Inflammatory macrophage treated with lipopolysaccharide for 1 hour (primary cell): ENCODE measurements at regions not wholly inside any gene's neighbourhood (a gene's known extent, or its start where the extent isn't known, plus 50 kb on each side); places are given as distances from the start of the nearest gene placed in this dataset.

Experiments used
- DNase-seq, 2 donors: peaks; one replicate each; pipeline ENCODE4 v3.0.0-alpha.2; 2020 to 2022

- DNase-seq: no peak
Observed at GRCh38 chr12:34292736-34293625, 270.7 kb downstream of the ALG10 start.

GRCh38 chr12:34294137-34294536 is 271.8 kb downstream of the ALG10 start:
- DNase-seq: no peak

GRCh38 chr12:34294671-34295365 is 272.5 kb downstream of the ALG10 start:
- DNase-seq: no peak

GRCh38 chr12:34295366-34296142 is 273.3 kb downstream of the ALG10 start:
- DNase-seq: no peak

GRCh38 chr12:34296143-34297041 is 274.1 kb downstream of the ALG10 start:
- DNase-seq: no peak

- DNase-seq: no peak
Observed at GRCh38 chr12:34297126-34297789, 275.0 kb downstream of the ALG10 start.

- no peak for DNase-seq
Observed at GRCh38 chr12:34297790-34298164, 275.5 kb downstream of the ALG10 start.

GRCh38 chr12:34298176-34298970 is 276.1 kb downstream of the ALG10 start:
- DNase-seq: no peak

- no peak for DNase-seq
Observed at GRCh38 chr12:34298971-34299801, 276.9 kb downstream of the ALG10 start.

GRCh38 chr12:34299802-34300193 is 277.5 kb downstream of the ALG10 start:
- DNase-seq: no peak

GRCh38 chr12:34300376-34301250 is 278.3 kb downstream of the ALG10 start:
- no peak for DNase-seq

GRCh38 chr12:34301251-34302130 is 279.2 kb downstream of the ALG10 start:
- DNase-seq: no peak

GRCh38 chr12:34302131-34302885 is 280.0 kb downstream of the ALG10 start:
- DNase-seq: no peak

- DNase-seq: no peak
Observed at GRCh38 chr12:34303091-34303870, 281.0 kb downstream of the ALG10 start.

- DNase-seq: no peak
Observed at GRCh38 chr12:34304001-34304400, 281.7 kb downstream of the ALG10 start.

GRCh38 chr12:34304546-34304945 is 282.2 kb downstream of the ALG10 start:
- DNase-seq: no peak
